AG04450 (cell line): ENCODE measurements at regions not wholly inside any gene's neighbourhood (a gene's known extent, or its start where the extent isn't known, plus 50 kb on each side); places are given as distances from the start of the nearest gene placed in this dataset.

ENCODE experiments used
- CTCF ChIA-PET: fragments of 300-600, 350-600 bp; formaldehyde crosslinking; extraction: SDS; loops from one replicate; lab custom pipeline; 2022; ENCODE audit warnings: antibody characterized with exemption, inconsistent platforms; lab: Charles Lee
- POLR2A ChIA-PET: fragments of 350-600 bp; formaldehyde crosslinking; extraction: SDS; loops from one replicate; lab custom pipeline; 2021; ENCODE audit warnings: antibody characterized with exemption, inconsistent platforms; lab: Yijun Ruan, JAX
- DNase-seq: peaks from one replicate; pipeline ENCODE4 v3.0.0-alpha.2; 2011; ENCODE audit warnings: low read depth, low spot score
- H3K27ac ChIP-seq: one replicate; pipeline ENCODE4 v1.5.1; 2012; ENCODE audit warnings: low read depth, low read length, control low read depth
- H3K27me3 ChIP-seq: one replicate; pipeline ENCODE4 v1.6.0; 2012; ENCODE audit warnings: low read length; ENCODE audit not compliant: control insufficient read depth, insufficient read depth
- H3K4me3 ChIP-seq: 2 replicates; pipeline ENCODE4 v1.5.1; 2011; ENCODE audit warnings: mild to moderate bottlenecking, low read depth, low read length, control low read depth
- H3K9me3 ChIP-seq: 2 replicates; pipeline ENCODE4 v1.5.1; 2012; ENCODE audit warnings: low read length; ENCODE audit not compliant: control insufficient read depth, insufficient read depth
- TF ChIP-seq, protein P1 (sequence below): IDR thresholded peaks from 2 replicates; pipeline ENCODE4 v1.5.1; 2011; ENCODE audit warnings: low read depth, low read length, control low read depth, inconsistent platforms

DNA sequence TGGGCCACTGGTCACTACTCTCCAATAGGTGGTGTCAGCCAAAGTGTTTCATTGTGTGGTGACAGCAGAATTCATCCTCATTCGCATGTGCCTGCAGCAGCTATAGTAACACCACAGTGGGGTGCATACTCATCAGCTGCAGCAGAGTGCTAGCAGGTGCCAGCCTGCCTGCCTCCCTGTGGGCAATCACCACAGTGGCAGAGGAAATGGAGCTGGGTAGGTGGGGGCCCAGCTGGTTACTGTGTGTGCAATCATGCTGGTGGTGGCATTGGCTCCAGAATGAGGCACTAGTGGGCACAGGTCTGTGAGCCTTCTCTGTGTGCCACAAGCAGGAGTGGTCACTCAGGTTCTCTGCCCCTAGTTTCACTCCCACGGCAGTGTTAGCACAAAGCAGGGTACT is 579.2 kb downstream of the PTPRC start:
- DNase-seq, result no peak
- TF ChIP-seq, protein P1, sequence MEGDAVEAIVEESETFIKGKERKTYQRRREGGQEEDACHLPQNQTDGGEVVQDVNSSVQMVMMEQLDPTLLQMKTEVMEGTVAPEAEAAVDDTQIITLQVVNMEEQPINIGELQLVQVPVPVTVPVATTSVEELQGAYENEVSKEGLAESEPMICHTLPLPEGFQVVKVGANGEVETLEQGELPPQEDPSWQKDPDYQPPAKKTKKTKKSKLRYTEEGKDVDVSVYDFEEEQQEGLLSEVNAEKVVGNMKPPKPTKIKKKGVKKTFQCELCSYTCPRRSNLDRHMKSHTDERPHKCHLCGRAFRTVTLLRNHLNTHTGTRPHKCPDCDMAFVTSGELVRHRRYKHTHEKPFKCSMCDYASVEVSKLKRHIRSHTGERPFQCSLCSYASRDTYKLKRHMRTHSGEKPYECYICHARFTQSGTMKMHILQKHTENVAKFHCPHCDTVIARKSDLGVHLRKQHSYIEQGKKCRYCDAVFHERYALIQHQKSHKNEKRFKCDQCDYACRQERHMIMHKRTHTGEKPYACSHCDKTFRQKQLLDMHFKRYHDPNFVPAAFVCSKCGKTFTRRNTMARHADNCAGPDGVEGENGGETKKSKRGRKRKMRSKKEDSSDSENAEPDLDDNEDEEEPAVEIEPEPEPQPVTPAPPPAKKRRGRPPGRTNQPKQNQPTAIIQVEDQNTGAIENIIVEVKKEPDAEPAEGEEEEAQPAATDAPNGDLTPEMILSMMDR, result no peak
- Histone ChIP-seq H3K27ac (no peak overlapping the region), H3K4me3 (no peak overlapping the region), H3K27me3 (no peaks in the 10 kb centered on the region), H3K9me3 (no peaks in the 10 kb centered on the region)
- POLR2A ChIA-PET, result no interaction called here
- CTCF ChIA-PET, result no interaction called here

DNA sequence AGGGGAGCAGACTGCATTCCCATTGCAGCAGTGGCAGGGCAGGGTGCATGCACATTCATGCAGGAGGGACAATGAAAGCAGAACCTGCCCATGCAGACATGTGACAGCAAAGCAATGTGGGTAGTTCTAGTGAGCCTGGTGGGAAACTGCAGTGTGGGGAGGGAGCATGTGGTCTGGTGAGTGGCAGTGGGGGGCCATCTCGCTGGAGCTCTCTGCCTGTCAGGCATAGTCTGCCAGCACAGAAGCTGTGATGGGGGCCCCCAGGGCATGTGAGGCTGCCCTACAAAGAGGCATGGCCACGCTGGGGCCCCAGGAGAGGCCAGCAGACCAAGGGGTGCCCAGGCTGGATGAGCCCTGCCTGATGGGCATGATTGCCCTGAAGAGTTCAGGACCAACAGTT is 579.7 kb downstream of the PTPRC start:
- TF ChIP-seq, protein P1, result no peak
- H3K9me3 ChIP-seq, result no peaks in the 10 kb centered on the region
- H3K27ac ChIP-seq, result no peak overlapping the region
- no peaks in the 10 kb centered on the region for H3K27me3 ChIP-seq
- no peak overlapping the region for H3K4me3 ChIP-seq
- POLR2A ChIA-PET, result no interaction called here
- CTCF ChIA-PET, result no interaction called here
- no peak for DNase-seq

DNA sequence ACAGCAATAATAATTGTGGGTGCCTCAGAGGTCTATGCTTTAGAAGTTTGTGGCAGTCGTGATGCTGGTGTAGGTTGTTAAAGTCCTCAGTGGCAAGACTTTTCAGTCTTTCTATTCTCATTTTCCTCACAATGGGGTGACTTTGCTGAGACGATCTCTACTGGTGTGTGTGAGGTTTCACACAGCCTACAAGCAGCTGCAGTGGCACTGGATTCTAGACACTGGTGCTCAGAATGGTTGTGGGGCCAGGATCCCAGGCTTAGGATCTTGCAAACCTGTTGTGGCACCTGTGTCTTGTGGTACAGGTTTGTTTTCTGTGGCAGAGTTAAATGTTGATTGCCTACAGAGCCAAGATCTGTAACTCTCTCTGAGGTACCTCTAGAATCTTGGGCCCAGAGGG is 581.2 kb downstream of the PTPRC start:
- Histone ChIP-seq H3K27me3 (no peaks in the 10 kb centered on the region), H3K9me3 (no peaks in the 10 kb centered on the region), H3K4me3 (no peak overlapping the region), H3K27ac (no peak overlapping the region)
- CTCF ChIA-PET, result interaction anchor here (1.3 kb wide), 1 partner anchor 464 kb away, joined by 3 read pairs; no protein-coding TSS in a partner anchor
- no peak for DNase-seq
- TF ChIP-seq, protein P1, result no peak
- POLR2A ChIA-PET, result no interaction called here

DNA sequence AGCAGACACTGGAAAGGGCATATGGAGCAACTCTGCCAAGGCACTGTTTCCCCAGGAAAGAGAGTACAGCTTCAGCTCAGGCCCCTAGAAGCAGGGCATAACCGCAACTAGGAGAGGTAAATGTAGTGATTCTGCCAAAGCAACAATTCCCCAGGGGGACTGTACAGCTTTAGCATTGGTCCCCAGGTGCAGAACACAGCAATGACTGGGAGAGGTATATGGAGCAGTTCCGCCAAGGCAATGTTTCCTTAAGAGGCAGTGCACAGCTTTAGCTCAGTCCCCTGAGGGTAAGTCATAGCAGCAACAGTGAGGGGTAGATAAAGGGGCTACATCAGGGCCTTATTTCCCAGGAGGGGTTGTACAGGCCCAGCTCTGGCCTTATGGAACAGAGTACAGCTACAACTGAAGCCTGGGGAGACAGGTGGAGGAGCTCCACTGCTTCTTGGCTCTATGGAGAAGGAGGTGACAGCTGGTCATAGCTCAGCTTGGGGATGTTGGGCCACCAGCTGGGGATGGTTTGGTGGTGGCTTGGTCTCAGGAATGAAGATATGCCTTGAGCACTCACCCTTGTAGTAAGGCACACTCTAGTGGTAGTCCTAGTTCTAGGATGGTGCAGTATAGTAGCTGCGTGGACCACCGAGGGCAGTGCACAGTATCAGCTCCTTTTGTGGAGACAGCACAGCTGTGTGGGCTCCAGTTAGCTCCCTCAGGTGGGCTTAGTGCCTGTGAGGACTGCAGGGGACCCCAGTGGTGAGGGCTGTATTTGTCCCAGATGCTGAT is 582.7 kb downstream of the PTPRC start:
- TF ChIP-seq, protein P1, result no peak
- Histone ChIP-seq H3K27me3 (no peaks in the 10 kb centered on the region), H3K9me3 (no peaks in the 10 kb centered on the region), H3K4me3 (no peak overlapping the region), H3K27ac (no peak overlapping the region)
- CTCF ChIA-PET, result interaction anchor here (1.3 kb wide), 1 partner anchor 465 kb away, joined by 3 read pairs; no protein-coding TSS in a partner anchor
- POLR2A ChIA-PET, result no interaction called here
- no peak for DNase-seq

DNA sequence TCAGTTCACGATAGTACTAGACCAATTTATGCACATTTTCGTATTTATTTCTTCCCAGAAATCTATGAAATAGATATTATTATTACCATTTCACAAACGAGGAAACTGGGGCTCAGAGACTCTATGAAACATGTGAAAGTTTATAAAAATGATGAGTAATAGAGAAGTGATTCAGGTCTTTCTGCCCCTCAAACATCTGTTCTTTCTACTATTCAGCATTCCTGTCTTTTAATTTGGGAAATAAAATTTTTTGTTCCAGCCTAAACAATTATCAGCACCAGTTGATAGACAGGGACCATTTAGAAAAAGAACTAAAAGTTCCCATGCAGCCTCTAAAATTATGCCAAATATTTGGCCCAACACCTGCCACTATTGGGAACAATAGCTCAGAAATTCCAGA is 585.1 kb downstream of the PTPRC start:
- ChIA-PET POLR2A (no interaction called here), CTCF (no interaction called here)
- H3K27ac ChIP-seq, result no peak overlapping the region

More for the DNA sequence above, 585.1 kb downstream of the PTPRC start:
- no peak for DNase-seq
- Histone ChIP-seq H3K27me3 (no peaks in the 10 kb centered on the region), H3K9me3 (no peaks in the 10 kb centered on the region), H3K4me3 (no peak overlapping the region)
- TF ChIP-seq, protein P1, result no peak
